ENCODE measurements at regions not wholly inside any gene's neighbourhood (a gene's known extent, or its start where the extent isn't known, plus 50 kb on each side); places are given as distances from the start of the nearest gene placed in this dataset.

DNA sequence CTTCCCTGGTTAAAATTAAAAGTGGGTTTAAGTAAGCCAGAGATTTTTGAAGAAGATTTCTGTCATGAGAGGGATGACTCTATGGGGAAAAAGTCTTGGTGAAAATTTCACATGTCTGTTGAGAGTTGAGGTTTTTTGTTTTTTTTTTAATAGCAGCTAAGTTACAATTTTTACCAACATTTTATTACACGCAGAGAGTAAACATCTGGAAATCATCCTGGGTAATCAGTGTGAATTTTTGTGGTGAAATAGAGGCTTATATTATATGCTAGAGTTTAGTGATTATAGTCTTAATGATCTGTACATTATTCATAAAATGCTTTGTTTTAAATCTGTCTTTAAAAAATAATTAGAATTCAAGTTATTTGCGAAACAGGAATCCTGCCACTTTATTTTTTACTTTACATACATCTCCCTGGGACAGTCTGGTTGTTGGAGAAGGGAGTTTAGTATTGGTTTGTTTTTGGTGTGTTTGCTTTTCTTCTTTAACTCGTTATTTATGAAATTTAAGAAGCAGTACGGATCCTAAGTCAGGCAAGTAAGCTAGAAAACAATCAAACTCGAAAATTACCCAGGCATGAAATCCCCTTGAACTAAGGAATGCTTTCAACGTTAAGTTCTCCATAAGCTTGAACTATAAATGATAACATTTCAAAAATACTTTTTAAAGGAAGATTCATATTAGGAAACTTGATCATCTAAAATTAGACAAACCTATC is 143.4 kb upstream of the TSC22D2 start:
- DNase-seq (ENCODE audit: low read depth in 2 of 2): no peak
- no peak overlapping the region for H3K4me3 ChIP-seq (replicated peaks in 1 of 2; ENCODE audit: low read depth in 2 of 2, low read length in 2 of 2)
- TF ChIP-seq, protein P1, sequence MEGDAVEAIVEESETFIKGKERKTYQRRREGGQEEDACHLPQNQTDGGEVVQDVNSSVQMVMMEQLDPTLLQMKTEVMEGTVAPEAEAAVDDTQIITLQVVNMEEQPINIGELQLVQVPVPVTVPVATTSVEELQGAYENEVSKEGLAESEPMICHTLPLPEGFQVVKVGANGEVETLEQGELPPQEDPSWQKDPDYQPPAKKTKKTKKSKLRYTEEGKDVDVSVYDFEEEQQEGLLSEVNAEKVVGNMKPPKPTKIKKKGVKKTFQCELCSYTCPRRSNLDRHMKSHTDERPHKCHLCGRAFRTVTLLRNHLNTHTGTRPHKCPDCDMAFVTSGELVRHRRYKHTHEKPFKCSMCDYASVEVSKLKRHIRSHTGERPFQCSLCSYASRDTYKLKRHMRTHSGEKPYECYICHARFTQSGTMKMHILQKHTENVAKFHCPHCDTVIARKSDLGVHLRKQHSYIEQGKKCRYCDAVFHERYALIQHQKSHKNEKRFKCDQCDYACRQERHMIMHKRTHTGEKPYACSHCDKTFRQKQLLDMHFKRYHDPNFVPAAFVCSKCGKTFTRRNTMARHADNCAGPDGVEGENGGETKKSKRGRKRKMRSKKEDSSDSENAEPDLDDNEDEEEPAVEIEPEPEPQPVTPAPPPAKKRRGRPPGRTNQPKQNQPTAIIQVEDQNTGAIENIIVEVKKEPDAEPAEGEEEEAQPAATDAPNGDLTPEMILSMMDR (IDR thresholded peaks at IDR 0.05; ENCODE audit: low read depth, low read length): no peak

DNA sequence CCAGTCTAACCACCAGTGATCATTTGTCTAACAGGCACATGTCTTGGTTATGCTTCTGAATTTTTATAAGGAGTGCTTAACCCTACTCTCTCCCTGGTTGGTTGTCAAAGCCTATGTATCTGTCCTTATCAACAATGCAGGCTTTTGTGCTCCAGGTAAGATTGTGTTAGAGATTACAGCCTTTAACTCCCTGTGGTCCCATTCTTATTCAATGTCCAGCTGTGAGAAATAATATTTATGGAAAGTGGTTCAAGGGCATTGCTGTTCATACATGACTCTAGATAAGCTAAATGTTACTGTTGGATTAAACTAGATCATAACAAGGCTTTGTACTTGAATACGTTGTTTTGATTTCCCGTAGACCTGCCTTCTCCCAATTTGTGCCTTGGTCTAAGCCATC is 146.1 kb upstream of the TSC22D2 start:
- no peak for DNase-seq (ENCODE audit: low read depth in 2 of 2)
- TF ChIP-seq, protein P1 (IDR thresholded peaks at IDR 0.05; ENCODE audit: low read depth, low read length): no peak
- H3K4me3 ChIP-seq (replicated peaks in 1 of 2; ENCODE audit: low read depth in 2 of 2, low read length in 2 of 2): no peak overlapping the region

DNA sequence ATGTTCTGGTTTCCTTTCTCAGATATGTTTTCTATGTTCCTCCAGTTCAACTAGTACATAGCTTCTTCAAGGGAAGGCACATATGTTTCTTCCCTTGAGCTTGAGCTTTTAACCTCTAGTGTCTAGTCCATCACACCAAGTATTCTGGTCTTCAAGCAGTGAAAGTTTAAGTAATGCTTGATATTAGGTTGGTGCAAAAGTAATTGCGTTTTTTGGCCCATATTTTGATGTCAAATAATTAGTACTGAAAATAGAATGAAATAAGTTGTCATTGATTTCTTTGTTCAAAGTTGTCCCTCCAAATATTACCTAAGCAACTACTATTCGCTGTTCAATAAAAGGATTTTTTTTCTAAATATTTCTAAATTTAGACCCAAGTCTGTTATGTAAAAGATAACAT is 146.7 kb upstream of the TSC22D2 start:
- H3K4me3 ChIP-seq (replicated peaks in 1 of 2; ENCODE audit: low read depth in 2 of 2, low read length in 2 of 2): no peak overlapping the region
- no peak for DNase-seq (ENCODE audit: low read depth in 2 of 2)
- TF ChIP-seq, protein P1 (IDR thresholded peaks at IDR 0.05; ENCODE audit: low read depth, low read length): no peak

DNA sequence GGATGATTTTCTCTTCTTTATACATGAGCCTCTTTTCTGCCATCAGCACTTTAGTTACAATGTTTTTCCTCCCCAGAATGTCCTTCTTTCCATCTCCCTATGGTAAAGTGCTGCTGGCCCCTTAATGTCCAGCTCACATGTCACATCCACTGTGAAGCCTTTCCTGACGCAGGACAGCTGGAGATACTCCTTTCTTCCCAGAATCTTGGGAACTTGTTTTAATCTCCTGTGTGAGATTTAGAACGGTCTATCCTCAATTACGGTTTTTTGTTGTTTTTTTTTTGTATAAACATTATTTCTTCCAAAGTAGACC is 147.7 kb upstream of the TSC22D2 start:
- TF ChIP-seq, protein P1 (IDR thresholded peaks at IDR 0.05; ENCODE audit: low read depth, low read length): no peak
- no peak overlapping the region for H3K4me3 ChIP-seq (replicated peaks in 1 of 2; ENCODE audit: low read depth in 2 of 2, low read length in 2 of 2)
- no peak for DNase-seq (ENCODE audit: low read depth in 2 of 2)

DNA sequence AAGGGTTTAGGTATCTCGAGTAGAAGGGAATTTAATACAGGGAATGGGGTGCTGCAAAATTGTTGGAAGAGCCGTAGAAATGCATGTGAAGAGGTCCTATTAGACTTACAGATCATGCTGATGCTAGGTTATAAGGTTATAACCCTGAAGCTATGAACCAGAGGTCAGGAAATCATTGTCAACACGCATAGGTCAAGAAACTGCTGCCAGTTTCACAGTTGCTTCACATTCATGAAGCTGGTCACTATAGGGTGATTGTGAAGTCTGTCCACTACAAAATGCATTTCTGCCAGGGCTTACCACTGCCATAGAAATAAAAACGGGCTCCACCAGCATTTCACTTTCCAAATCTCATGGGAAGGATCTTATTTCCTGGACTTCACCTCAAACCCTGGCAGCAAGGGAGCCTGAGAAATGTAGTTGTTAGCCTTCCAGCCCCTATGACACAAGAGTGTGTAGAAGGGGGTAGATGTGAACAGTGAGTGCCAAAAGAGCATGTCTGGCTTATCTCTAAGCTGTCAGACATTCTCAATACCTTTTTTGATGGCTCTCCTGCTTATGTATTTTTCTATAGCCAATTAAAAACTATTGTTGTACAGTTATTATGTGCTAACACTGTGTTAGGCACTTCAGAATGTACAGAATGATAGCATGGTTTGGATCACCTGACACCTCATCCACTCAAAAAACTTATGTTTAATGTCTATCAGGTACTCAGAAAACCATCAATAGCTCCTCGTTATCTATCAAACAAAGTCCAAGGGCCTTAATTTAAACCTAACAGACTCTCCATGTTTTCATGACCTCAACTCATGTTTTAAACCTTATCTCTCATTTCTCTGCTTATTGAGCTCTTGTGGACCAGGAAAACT is 148.3 kb upstream of the TSC22D2 start:
- H3K4me3 ChIP-seq (replicated peaks in 1 of 2; ENCODE audit: low read depth in 2 of 2, low read length in 2 of 2): no peak overlapping the region
- peak in 1 of 2 donors; percentile 52 for DNase-seq (ENCODE audit: low read depth in 2 of 2)
- TF ChIP-seq, protein P1 (IDR thresholded peaks at IDR 0.05; ENCODE audit: low read depth, low read length): no peak

DNA sequence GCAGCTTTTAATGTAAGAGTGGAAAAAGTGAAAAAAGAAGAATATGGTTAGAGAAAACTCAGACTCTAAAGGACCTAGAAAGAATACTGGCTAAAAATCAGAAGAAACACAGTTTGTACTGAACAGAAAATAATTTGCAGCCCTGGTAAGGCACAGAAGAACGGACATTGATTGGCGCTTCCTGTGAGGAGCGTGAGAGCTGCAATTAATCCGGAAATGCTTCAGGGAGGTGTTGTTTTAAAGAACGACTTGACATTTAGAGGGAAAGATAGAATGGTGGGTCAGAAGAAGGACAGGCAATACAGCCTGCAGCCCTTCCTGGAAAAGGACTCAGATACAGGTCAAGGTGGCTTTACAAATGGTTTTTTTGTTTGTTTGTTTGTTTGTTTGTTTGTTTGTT is 151.3 kb upstream of the TSC22D2 start:
- DNase-seq (ENCODE audit: low read depth in 2 of 2): no peak
- TF ChIP-seq, protein P1 (IDR thresholded peaks at IDR 0.05; ENCODE audit: low read depth, low read length): no peak
- no peak overlapping the region for H3K4me3 ChIP-seq (replicated peaks in 1 of 2; ENCODE audit: low read depth in 2 of 2, low read length in 2 of 2)
